ENCODE measurements at regions not wholly inside any gene's neighbourhood (a gene's known extent, or its start where the extent isn't known, plus 50 kb on each side); places are given as distances from the start of the nearest gene placed in this dataset.

DNA sequence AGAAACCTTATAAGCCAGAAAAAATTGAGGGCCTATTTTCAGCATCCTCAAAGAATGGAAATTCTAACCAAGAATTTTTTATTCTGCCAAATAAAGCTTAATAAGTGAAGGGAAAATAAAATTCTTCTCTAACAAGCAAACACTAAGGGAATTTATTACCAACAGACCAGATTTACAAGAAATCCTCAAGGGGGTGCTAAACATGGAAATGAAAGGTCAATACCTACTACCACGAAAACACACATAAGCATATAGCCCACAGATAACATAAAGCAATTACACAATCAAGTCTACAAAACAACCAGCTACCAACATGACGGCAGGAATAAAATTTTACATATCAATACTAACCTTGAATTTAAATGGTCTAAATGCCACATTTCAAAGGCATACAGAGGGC lies 883.5 kb downstream of the SI start:
- no peak for ATAC-seq

DNA sequence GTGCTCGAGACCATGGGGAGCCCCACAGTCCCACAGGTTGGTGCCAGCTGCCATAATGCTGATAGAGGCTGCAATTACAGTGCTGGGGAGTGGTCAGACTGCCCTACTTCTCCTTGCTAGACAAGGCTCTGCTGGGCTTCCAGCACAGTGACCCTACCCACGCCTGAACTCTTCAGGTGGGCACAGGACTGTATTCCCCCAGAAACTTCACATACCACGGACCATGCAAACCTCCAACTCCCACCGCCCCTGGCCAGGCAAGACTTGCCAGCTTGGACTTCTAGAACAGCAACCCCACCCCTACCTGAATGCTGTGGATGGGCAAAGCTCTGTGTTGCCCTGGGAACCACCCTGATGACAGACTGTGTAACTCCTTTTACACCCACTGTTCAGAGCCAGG lies 885.3 kb downstream of the SI start:
- TF ChIP-seq ISL1 (CRISPR knock-in tag; IDR thresholded peaks at IDR 0.05) (no peak), ZFP3 (CRISPR knock-in tag; IDR thresholded peaks at IDR 0.05) (no peak), TOX (CRISPR knock-in tag; IDR thresholded peaks at IDR 0.05; ENCODE audit: borderline replicate concordance) (no peak), ARNTL (CRISPR knock-in tag; IDR thresholded peaks at IDR 0.05; ENCODE audit: borderline replicate concordance, low read depth) (no peak), PPARA (CRISPR knock-in tag; IDR thresholded peaks at IDR 0.05; ENCODE audit: borderline replicate concordance) (no peak), TCF4 (CRISPR knock-in tag; IDR thresholded peaks at IDR 0.05; ENCODE audit: borderline replicate concordance) (no peak), OSR1 (CRISPR knock-in tag; IDR thresholded peaks at IDR 0.05) (no peak), BACH2 (CRISPR knock-in tag; IDR thresholded peaks at IDR 0.05; ENCODE audit: borderline replicate concordance) (no peak), PATZ1 (CRISPR knock-in tag; IDR thresholded peaks at IDR 0.05; ENCODE audit: borderline replicate concordance) (no peak)
- TF ChIP-seq, protein P1, sequence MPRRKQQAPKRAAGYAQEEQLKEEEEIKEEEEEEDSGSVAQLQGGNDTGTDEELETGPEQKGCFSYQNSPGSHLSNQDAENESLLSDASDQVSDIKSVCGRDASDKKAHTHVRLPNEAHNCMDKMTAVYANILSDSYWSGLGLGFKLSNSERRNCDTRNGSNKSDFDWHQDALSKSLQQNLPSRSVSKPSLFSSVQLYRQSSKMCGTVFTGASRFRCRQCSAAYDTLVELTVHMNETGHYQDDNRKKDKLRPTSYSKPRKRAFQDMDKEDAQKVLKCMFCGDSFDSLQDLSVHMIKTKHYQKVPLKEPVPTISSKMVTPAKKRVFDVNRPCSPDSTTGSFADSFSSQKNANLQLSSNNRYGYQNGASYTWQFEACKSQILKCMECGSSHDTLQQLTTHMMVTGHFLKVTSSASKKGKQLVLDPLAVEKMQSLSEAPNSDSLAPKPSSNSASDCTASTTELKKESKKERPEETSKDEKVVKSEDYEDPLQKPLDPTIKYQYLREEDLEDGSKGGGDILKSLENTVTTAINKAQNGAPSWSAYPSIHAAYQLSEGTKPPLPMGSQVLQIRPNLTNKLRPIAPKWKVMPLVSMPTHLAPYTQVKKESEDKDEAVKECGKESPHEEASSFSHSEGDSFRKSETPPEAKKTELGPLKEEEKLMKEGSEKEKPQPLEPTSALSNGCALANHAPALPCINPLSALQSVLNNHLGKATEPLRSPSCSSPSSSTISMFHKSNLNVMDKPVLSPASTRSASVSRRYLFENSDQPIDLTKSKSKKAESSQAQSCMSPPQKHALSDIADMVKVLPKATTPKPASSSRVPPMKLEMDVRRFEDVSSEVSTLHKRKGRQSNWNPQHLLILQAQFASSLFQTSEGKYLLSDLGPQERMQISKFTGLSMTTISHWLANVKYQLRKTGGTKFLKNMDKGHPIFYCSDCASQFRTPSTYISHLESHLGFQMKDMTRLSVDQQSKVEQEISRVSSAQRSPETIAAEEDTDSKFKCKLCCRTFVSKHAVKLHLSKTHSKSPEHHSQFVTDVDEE (CRISPR knock-in tag; IDR thresholded peaks at IDR 0.05): no peak
- TF ChIP-seq, protein P2, sequence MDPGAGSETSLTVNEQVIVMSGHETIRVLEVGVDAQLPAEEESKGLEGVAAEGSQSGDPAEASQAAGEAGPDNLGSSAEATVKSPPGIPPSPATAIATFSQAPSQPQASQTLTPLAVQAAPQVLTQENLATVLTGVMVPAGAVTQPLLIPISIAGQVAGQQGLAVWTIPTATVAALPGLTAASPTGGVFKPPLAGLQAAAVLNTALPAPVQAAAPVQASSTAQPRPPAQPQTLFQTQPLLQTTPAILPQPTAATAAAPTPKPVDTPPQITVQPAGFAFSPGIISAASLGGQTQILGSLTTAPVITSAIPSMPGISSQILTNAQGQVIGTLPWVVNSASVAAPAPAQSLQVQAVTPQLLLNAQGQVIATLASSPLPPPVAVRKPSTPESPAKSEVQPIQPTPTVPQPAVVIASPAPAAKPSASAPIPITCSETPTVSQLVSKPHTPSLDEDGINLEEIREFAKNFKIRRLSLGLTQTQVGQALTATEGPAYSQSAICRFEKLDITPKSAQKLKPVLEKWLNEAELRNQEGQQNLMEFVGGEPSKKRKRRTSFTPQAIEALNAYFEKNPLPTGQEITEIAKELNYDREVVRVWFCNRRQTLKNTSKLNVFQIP (CRISPR knock-in tag; IDR thresholded peaks at IDR 0.05; ENCODE audit: borderline replicate concordance, low read depth): no peak
- TF ChIP-seq, protein P3, sequence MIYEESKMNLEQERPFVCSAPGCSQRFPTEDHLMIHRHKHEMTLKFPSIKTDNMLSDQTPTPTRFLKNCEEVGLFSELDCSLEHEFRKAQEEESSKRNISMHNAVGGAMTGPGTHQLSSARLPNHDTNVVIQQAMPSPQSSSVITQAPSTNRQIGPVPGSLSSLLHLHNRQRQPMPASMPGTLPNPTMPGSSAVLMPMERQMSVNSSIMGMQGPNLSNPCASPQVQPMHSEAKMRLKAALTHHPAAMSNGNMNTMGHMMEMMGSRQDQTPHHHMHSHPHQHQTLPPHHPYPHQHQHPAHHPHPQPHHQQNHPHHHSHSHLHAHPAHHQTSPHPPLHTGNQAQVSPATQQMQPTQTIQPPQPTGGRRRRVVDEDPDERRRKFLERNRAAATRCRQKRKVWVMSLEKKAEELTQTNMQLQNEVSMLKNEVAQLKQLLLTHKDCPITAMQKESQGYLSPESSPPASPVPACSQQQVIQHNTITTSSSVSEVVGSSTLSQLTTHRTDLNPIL (CRISPR knock-in tag; IDR thresholded peaks at IDR 0.05; ENCODE audit: low read depth): no peak
- ATAC-seq: no peak

More for the DNA sequence above, 883.5 kb downstream of the SI start:
- TF ChIP-seq ARNTL (CRISPR knock-in tag; IDR thresholded peaks at IDR 0.05; ENCODE audit: borderline replicate concordance, low read depth) (no peak), RARB (CRISPR knock-in tag; IDR thresholded peaks at IDR 0.05) (no peak), ZC3H10 (CRISPR knock-in tag; IDR thresholded peaks at IDR 0.05) (no peak), CSDC2 (CRISPR knock-in tag; IDR thresholded peaks at IDR 0.05) (no peak), PATZ1 (CRISPR knock-in tag; IDR thresholded peaks at IDR 0.05; ENCODE audit: borderline replicate concordance) (no peak), ESRRG (CRISPR knock-in tag; IDR thresholded peaks at IDR 0.05) (no peak), ZNF8 (CRISPR knock-in tag; IDR thresholded peaks at IDR 0.05) (no peak), GLIS3 (CRISPR knock-in tag; IDR thresholded peaks at IDR 0.05) (no peak), ZFP3 (CRISPR knock-in tag; IDR thresholded peaks at IDR 0.05) (no peak), BACH2 (CRISPR knock-in tag; IDR thresholded peaks at IDR 0.05; ENCODE audit: borderline replicate concordance) (no peak), TOX (CRISPR knock-in tag; IDR thresholded peaks at IDR 0.05; ENCODE audit: borderline replicate concordance) (no peak), SNAI2 (CRISPR knock-in tag; IDR thresholded peaks at IDR 0.05) (no peak), ZNF70 (CRISPR knock-in tag; IDR thresholded peaks at IDR 0.05) (no peak), ZFP30 (CRISPR knock-in tag; IDR thresholded peaks at IDR 0.05) (no peak), PPARA (CRISPR knock-in tag; IDR thresholded peaks at IDR 0.05; ENCODE audit: borderline replicate concordance) (no peak), ISL1 (CRISPR knock-in tag; IDR thresholded peaks at IDR 0.05) (no peak)
- TF ChIP-seq, protein P3 (CRISPR knock-in tag; IDR thresholded peaks at IDR 0.05; ENCODE audit: low read depth): no peak
